Activated CD8-positive, alpha-beta memory T cell treated with anti-CD3 and anti-CD28 coated beads for 1 hour (primary cell): ENCODE measurements at regions not wholly inside any gene's neighbourhood (a gene's known extent, or its start where the extent isn't known, plus 50 kb on each side); places are given as distances from the start of the nearest gene placed in this dataset.

ENCODE experiments used
- DNase-seq, 2 donors: peaks; one replicate each; pipeline ENCODE4 v3.0.0-alpha.2; 2020; ENCODE audit warnings: low read depth in 1 of 2; ENCODE audit errors: extremely low read depth in 1 of 2

DNA sequence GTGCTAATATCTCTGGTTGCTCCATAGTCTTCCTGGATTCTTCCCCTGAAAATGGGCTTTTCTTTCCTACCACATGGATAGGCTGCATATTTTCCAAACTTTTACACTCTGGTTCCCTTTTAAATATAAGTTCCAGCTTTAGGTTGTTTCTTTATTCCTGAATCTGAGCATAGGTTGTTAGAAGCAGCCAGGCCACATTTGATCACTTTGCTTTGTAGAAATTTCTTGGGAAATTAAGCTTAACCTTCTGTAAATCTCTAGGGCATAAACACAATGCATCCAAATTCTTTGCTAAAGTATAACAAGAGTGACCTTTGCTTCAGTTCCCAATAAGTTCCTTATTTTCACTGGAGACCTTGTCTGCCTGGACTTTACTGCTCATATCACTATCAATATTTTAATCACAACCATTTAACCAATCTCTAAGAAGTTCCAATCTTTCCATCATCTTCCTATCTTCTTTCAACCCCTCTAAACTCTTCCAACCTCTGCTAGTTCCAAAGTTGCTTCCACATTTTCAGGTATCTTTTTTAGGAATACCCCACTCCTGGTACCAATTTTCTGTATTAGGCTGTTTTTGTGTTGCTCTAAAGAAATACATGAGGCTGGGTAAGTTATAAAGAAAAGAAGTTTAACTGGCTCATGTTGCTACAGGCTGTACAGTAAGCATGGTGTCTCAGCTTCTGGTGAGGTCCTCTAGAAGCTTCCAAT is 389.6 kb upstream of the HS6ST1 start:
- DNase-seq: no peak

DNA sequence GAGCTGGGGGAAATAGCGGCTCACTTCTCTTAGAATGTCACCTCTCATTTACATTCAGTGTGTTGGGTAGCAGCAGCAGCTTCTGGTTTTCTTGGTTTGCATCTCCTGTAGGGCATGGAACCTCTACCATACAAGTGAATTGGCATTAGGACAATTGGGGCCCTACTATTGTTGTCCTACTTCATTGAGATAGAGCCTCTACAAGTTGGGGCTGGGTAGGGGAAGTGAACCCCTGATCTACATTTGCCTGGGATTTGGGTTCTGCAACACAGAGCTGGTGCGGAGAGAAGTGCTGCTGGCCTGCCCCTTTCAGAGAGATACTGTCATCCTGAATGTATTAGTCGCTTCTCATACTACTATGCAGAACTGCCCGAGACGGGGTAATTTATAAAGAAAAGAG is 391.6 kb upstream of the HS6ST1 start:
- DNase-seq: no peak

DNA sequence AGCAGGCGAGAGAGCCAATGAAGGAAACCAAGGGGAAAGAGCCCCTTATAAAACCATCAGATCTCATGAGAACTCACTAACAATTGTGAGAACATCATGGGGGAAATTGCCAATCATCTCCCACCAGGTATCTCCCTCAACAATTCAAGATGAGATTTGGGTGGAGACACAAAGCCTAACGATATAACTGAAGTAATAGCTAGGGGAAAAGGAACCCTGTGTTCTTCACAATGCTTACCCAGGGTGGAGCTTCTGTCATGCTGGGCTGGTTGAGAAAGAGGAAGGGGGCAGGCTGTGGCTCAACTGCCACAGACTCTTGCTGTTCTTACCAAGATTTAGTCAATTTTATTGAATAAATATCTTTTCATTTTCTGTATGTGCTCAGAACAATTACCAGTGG is 392.1 kb upstream of the HS6ST1 start:
- no peak for DNase-seq

DNA sequence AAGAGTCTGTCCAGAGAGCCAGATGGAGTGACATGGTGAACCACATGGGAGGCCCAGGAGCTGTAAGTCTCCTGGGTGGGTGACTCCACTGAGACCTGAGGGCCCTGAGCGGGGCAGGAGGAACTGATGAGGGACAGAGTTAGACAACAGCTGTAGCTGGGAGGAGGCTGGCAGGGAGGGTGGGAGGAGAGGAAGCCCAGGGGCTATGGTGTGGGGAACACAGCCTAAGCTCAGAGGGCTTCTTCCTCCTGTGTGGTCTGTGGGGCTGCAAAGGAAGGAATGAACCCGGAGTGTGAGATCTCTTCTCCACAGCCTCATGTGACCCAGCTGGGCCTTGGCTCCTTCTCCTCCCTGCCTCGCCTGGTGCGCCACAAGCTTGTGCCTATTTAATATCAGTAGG is 395.6 kb upstream of the HS6ST1 start:
- DNase-seq: no peak

DNA sequence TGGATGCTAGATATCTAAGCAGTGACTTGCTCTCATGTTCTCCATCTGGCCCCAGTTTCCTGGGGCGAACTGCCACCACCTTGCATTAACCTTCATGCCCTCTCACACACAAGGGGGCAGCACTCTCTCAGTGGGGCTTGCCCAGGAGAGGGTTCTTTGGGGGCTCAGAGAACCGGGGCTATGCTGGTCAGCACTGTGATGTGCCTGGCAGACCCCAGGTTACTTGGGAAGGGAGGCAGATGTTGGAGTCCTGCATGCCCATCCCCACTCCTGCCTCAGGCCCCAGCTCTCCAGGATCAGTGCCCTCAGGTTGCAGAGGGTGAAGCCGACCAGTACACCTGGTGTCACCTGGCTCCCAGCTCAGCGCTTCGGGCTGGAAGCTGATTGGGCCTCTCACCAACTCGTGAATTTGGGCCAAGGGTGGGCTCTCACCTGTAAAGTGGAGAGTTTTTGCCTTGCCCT is 396.2 kb upstream of the HS6ST1 start:
- no peak for DNase-seq

DNA sequence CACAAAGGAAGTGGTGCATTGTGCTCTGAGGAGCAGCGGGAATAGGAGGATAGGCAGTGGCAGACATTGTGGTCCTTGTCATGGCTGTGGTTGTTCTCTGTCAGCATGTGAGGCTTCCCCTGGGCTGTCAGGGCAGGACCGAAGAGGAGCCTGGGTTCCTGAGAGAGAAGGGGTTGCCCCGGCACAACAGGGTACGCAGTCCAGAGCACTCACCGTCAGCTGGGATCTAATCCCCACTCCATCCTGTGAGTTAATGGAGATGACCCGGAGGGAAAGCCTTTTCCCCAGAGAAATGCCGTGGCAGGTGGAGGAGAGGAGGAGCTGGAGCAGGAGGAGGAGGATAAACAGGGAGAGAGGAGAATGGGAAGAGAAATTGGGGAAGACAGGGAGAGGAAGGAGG is 396.7 kb upstream of the HS6ST1 start:
- no peak for DNase-seq

DNA sequence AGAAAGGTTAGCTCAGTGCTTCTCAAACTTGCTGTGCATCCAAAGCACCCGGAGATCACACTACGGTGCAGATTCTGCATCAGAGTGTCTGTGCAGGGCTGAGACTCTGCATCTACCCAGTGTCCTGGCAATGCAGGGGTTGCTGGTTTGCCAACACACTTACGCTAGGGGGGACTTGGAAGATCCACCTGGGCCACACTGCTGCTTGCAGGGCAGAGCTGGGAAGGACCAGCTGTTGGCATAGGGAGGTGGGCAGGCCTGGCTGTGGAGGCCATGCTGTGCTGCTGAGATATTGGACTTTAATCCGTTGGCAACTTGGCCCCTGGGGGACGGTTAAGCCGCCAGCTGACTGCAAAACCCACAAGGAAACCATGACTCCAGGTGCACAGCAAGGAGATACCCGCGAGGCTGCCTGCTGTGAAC is 397.6 kb upstream of the HS6ST1 start:
- DNase-seq: no peak

DNA sequence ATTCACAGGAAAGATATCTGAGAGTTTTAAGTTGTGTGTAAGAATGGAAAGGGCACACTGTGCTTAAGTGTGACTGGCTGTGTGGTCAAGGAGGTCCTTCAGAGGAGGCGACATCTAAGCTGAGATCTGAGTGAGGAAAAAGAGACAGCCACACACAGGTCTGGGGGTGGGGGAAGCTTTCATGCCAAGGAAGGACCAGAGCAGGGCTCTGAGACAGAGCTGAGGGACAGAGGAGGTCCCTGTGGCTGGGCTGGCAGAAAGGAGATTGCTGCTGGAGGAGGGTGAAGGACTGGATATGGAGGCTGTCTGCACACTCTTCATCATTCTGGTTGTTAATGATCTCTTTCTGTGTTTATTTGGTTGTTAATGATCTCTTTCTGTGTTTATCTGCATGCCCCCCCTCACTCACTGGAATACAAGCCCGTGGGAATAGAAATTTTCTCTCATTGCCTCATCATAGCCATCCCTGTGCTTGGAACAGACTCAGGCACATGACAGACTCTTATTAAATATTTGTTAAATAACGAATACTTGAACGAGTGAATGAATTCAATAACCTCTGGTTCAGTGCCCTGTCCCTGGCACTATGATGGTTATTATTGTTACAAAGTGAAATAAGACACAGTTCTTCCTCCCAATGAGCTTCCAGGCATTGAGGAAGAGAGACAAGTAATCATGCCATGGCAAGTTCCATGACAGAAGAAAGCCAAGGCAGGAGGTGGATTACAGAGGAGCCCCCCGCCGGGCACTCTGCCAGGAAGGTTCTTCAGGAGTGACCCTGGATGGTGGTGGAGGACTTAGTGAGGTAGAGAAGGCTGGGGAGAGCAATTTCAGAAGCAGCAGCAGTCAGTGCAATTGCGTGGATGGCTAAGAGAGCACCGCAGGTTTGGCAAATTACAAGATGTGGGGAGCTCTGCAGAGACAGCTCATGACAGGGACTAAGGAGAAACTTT is 399.4 kb upstream of the HS6ST1 start:
- no peak for DNase-seq

DNA sequence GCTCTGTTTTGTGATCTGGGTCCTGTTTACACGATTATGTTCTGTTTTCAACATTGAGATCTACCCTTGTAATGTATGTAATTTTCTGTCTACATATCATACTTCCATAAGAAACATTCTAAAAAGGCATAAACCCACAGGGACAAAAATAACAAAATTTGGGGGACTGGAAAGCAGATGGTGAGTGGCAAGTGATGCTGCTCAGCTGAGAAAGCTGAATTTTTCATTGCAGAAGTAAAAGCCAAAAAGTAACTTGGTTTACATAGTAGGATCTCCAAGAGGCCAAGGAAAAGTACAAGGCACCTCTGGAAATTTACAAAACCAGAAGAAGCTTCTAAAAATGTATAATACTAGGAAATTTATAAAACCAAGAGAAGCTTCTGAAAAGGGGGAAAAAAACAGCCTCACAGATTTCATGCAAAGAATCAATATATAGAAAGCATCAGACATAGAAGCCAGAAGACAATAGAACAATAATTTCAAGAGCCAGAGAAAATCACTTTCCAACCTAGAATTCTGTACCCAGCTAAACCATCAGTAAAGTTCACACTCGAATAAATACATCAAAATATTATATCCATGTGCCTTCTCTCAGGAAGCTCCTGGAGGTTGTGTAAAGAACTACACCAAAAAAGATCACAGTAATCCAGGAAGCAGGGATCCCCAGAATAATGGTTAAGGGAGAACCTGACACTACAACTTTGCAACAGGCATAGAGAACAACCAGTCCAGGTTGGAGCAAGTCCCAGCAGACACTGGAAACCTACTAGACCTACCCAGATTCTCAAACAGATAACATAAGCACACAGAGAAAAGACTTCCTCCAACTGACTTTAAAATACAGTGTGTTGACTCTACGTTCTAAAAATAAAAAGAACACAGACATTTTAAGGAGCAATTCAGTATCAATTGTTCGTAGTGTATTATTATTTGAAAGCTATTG is 401.7 kb upstream of the HS6ST1 start:
- DNase-seq: no peak

DNA sequence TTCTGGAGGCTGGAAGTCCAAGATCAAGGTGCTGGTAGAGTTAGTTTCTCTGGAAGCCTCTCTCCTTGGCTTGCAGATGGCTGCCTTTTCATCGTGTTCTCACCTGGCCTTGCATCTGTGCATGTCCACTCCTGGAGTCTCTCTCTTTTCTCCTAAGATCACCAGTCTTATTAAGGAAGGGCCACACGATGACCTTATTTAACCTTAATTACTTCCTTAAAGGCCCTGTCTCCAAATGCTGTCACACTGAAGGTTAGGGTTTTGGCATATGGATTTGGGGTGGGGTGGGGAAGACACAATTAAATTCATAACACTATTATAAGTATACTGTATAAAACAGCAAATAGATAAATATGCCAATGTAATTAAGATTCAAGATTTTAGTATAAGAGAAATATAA is 402.4 kb upstream of the HS6ST1 start:
- no peak for DNase-seq

DNA sequence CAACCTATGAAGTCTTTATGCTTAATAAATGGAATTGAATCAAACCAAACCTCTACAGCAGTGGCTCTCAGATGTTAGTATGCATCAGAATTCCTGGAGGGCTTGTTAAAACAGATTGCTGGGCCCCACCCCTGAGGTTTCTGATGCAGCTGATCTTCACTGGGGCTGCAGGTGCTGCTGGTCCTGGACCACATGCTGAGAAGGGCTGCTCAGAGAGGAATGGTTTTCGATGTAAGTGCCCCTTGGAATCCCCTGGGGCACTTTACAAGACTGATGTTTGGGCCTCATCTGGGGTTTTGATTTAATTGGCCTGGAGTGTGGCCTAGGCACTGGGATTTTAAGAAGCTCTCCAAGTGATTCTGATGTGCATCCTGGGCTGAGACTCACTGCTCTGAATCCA is 403.8 kb upstream of the HS6ST1 start:
- DNase-seq: no peak

DNA sequence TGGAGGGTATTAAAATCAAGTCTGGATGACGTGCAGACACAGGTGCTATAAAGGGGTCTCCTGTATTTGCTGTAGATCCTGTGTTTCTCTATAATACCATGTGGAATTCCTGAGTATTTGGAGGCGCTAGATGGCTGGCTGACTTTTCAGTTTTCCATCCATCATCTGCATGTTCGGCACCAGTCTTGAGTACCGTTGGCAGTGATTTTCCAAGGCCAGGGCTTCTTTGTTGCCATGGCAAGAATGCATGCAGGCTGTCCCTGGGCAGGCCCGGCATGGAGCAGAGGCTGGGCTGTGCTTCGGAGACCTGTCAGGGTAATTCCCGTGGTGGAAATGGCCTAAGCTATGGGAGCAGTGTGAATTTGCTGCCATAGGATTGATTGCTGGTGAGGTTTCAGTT is 405.9 kb upstream of the HS6ST1 start:
- no peak for DNase-seq

DNA sequence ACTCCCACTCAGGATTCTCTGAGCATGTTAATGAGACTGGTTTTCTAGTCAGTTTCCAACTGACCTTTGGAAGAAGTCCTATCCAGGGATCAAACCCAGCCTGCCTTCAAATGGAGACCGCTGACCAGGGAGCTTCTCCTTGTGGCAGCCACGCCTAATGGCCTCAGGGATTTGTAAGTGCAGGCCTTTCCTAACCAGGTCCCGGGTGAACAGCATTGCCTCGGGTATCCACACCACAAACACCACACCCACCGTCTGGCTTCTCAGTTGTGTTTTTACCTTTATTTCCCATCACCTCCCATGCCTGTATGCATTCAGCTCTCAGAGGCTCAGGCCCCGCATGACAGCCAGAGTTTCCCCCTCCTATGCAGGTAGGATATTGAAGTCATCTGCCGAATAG is 406.3 kb upstream of the HS6ST1 start:
- no peak for DNase-seq

DNA sequence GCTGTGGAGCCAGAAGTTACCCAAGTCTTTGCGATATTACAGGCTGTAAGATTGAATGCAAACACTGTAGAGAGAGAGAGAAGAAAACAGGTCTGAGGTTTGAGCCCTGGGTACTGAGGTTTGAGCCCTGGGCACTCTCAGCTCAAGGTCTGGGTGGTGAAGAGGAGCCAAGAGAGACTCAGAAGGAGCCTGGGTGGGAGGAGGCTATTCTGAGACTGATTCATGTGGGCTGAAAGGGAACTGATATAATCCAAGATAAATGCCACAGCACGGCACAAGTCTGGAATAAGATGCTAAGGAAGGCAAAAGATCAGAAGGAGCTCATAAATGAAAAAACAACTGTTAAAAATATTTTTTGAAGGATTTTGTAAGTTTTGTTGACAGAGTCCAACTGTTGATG is 407.6 kb upstream of the HS6ST1 start:
- no peak for DNase-seq

DNA sequence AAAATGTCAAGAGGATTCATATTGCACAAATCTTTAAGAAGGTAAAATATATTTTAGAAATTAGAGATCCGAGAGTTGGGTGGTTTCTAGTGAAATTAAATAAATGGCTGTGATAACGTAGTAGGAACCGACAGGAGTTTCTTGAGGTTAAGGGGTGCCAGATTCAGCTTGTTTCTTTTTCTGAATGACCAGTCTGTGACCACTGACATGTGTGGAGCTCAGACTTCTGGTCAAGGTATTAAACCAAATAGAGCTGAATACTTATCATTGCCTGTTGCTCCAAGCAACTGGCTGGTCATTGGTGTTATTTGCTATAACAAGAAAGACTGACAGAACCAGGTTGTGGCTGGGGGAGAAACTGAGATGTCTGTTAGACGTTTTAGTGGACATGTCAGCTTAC is 408.2 kb upstream of the HS6ST1 start:
- DNase-seq: no peak

DNA sequence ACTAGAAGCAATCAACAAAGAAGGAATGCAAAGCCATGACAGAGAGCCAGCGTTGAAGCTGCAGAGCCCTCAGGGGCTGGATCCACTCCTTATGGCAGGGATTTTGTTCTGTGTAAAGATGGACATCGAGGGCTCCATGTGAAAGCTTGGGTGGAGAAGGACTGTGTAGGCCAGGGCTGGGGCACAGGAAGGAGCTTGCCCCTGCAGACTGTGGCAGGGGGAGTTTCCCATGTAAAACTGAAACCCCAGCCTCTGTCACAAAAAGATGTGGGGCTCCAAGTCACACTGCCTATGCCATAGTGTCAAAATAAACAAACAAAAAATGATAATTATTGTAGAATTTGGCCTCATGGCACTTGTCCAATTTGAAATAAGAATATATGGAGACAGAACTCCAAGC is 408.7 kb upstream of the HS6ST1 start:
- no peak for DNase-seq

DNA sequence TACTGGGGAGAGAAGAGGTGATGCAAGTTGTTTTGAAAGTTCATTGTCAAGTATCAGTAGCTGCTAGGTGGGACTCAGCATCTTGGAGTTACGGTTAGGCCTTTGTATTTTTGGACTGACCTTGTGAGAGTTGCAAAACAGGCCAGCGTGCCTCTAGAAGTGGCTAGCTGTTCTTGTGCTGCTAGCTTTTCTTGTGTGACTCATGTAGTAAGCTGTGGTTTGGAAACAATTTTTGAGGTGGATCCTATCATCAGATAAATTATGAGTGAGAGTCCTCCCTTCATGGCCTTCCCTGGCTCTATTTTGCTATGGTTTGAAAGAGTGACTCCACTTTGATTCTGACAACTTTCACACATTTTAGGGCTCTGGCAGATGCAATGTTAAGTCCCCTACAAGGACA is 409.2 kb upstream of the HS6ST1 start:
- no peak for DNase-seq

DNA sequence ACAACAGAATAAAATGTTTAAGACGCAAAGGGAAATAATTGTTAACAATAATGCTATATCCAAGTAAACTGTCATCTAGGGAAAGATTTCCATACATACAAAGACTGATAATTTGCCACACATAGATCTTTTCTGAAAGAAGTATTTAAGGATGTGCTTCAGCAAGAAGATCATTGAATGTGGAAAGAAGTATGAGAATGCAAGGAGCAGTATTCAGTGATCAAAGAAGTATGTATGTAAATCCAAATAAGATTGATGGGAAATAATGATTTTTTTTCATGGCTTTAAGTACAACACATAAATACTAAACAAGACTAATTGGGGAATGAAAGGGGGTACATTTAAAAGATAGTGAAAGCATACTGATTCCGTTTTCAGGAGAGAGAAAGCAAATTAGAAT is 410.4 kb upstream of the HS6ST1 start:
- DNase-seq: no peak

DNA sequence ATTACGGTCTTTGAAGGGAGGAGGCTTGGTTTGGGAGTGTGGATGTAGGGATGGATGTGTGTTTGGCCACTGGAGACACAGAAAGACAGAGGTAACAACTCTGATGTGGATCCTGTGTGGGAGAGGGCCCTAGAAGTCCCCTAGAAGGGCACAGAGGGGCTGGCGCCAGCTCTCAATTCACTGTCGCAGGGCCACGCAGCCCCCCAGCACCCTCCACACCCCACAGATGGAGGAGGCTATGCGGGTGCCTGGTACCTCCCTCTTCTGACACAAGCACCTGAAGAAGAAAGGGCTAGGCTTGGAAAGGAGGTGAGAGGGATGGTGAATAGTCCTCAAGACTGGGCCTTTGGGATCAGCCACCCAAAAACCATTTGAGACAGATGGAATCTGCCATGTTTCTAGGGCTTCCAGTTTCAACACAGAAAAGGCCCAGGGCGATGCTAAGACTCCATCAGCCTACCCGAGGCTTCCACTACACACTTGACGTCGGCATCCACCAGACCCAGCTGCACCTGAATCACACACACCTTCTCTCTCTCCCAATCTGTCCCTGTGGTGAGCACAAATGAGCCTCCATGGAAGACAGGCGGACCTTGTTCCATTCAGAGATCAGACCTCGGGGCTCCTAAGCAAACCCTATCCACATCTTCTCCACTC is 413.5 kb upstream of the HS6ST1 start:
- no peak for DNase-seq

DNA sequence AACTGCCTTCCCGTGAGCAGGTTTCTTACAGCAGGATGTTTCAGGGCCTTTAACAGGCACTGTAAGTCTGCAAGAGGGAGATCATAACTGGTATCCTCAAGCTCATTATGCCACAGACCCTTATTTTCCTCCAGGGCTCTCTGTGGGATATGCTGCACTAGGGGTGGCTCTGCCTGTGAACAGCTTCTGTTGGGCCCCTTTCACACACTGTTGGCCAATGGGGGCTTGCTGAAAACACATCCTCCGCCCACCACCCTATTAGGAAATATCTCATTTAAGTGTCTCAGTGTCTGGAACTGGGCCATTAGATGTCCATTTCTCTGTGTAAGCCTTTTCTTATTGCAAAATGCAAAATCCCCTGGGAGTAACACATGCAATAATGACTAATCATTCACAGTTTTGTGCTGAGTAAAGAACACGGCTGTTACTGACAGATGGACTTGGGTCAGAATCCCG is 414.3 kb upstream of the HS6ST1 start:
- DNase-seq: no peak
